NT2/D1 (cell line): ENCODE measurements at regions not wholly inside any gene's neighbourhood (a gene's known extent, or its start where the extent isn't known, plus 50 kb on each side); places are given as distances from the start of the nearest gene placed in this dataset.

Source experiments
- SUZ12 ChIP-seq: IDR thresholded peaks from 2 replicates; pipeline ENCODE4 v1.6.1; 2011; ENCODE audit not compliant: insufficient read length, insufficient read depth; ENCODE audit errors: extremely low read depth
- YY1 ChIP-seq: IDR thresholded peaks from 2 replicates; pipeline ENCODE4 v1.6.1; 2011; ENCODE audit not compliant: insufficient read length, insufficient read depth
- ZNF274 ChIP-seq: IDR thresholded peaks from 2 replicates; pipeline ENCODE4 v1.6.1; 2011; ENCODE audit warnings: mild to moderate bottlenecking, low read depth, low read length

GRCh38 chr14:84493779-84494178 lies 1036.2 kb upstream of the FLRT2 start:
- no peak for TF ChIP-seq SUZ12
- no peak for TF ChIP-seq ZNF274
- no peak for TF ChIP-seq YY1
